MM.1S (cell line): ENCODE measurements at regions not wholly inside any gene's neighbourhood (a gene's known extent, or its start where the extent isn't known, plus 50 kb on each side); places are given as distances from the start of the nearest gene placed in this dataset.

Experiments used
- EZH2 ChIP-seq: fragments of 300-600 bp; sonication (generic); optimal IDR thresholded peaks from 2 replicates; pipeline ENCODE3; 2017; ENCODE audit warnings: low read depth, mild to moderate bottlenecking, antibody characterized with exemption, low read length, mixed read lengths
- EZH2phosphoT487 ChIP-seq: fragments of 300-600 bp; sonication (generic); IDR thresholded peaks from 2 replicates; pipeline ENCODE4 v1.6.1; 2018; ENCODE audit warnings: antibody characterized with exemption, low read length
- TF ChIP-seq, protein P1 (sequence below): fragments of 300-600 bp; sonication (generic); IDR thresholded peaks from 2 replicates; pipeline ENCODE4 v1.5.1; 2016; ENCODE audit warnings: antibody characterized with exemption, low read length, mixed read lengths

DNA sequence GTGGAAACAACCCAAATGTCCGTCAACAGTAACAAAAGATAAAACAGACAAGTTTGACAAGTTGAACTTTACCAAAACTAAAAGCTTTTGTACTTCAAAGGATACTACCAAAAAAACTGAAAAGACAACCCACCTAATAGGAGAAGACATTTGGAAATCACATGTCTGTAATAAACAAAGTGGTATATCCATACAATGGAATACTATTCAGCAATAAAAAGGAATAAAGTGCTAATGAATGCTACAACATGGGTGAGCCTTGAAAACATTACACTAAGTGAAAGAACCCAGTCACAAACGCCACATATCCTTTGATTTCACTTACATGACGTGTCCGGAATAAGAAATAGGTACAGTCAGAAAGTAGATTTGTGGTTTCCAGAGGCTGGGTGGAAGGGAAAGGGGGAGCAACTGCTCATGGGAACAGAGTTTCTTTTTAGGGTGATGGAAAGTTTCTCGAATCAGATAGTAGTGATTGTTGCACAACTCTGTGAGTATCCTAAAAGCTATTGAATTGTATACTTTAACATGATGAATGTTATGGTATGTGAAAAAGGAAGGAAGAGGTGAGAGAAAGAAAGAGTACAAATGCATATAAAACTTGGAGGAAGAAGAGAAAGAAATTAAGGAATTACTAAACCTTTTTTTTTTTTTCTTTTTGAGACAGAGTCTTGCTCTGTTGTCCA lies 72.7 kb upstream of the ABHD2 start:
- TF ChIP-seq, protein P1, sequence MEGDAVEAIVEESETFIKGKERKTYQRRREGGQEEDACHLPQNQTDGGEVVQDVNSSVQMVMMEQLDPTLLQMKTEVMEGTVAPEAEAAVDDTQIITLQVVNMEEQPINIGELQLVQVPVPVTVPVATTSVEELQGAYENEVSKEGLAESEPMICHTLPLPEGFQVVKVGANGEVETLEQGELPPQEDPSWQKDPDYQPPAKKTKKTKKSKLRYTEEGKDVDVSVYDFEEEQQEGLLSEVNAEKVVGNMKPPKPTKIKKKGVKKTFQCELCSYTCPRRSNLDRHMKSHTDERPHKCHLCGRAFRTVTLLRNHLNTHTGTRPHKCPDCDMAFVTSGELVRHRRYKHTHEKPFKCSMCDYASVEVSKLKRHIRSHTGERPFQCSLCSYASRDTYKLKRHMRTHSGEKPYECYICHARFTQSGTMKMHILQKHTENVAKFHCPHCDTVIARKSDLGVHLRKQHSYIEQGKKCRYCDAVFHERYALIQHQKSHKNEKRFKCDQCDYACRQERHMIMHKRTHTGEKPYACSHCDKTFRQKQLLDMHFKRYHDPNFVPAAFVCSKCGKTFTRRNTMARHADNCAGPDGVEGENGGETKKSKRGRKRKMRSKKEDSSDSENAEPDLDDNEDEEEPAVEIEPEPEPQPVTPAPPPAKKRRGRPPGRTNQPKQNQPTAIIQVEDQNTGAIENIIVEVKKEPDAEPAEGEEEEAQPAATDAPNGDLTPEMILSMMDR = no peak
- TF ChIP-seq EZH2phosphoT487 (no peak), EZH2 (no peak)
